C4-2B (cell line): ENCODE measurements at regions not wholly inside any gene's neighbourhood (a gene's known extent, or its start where the extent isn't known, plus 50 kb on each side); places are given as distances from the start of the nearest gene placed in this dataset.

Experiments used
- CTCF ChIP-seq: fragments of 450-650 bp; conservative IDR thresholded peaks from 2 replicates; pipeline ENCODE4 v1.5.1; 2017; ENCODE audit warnings: mild to moderate bottlenecking
- ZFX ChIP-seq: fragments of 450-650 bp; IDR thresholded peaks from 2 replicates; pipeline ENCODE4 v1.6.1; 2017

DNA sequence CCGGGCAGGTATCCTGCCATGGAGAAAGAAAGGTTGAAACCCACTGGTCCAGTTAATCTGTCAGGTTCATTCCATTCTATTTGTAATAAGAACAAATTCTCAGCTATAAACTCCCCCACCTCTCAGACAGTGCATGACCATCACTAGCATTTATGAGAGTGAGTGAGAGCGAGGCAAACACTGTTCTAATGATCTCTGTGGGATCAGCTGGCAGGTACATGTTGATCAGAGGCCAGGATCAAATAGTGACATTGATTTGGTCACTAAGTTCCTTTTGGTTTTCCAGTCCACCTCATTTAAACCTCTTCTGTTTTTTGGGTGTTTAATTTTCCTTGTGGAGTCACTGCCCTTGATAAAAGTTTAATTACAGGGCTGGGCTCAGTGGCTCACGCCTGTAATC, 423.1 kb upstream of the CHST9 start:
- no peak for TF ChIP-seq CTCF
- no peak for TF ChIP-seq ZFX
